ENCODE measurements at regions not wholly inside any gene's neighbourhood (a gene's known extent, or its start where the extent isn't known, plus 50 kb on each side); places are given as distances from the start of the nearest gene placed in this dataset.

DNA sequence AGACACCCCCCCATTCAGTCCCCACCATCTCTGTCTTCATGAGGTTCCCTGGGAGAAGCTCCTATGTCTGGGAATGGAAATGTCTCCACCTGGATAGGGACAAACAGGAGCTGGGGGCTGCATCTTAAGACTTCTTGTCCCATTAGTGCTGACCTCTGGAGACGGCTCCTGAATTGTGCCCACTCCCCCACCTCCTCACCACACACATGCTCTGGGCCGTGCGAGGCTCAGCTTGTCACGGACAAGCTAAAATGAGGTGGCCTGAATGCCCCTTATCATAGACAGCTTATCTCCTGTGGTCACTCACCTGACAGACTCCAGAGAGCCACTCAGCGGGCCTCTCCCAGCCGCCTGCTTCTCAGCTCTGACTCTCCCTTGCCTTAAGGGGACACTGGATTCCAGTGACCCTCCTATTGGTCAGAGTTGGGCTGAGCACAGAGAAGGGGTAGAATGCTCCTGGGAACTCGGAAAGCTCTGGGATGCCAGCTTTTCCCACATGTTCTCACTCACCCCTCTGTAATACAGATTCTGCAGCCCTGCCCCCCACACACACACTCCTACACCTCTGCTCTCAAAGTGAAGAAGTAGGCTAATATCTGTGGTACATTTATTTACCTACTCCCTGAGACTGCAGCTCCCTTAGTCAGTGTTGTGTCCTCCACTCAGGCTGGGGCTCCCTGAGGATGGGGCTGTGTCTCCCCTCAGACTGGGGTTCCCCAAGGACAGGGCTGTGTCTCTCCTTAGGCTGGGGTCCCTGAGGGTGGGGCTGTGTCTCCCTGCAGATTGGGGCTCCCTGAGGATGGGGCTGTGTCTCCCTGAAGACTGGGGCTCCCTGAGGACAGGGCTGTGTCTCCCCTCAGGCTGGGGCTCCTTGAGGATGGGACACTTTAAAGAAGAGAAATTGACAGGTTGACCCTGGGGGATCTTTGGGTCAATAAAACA lies 167.5 kb downstream of the VEGFA start:
- TF ChIP-seq, protein P1, sequence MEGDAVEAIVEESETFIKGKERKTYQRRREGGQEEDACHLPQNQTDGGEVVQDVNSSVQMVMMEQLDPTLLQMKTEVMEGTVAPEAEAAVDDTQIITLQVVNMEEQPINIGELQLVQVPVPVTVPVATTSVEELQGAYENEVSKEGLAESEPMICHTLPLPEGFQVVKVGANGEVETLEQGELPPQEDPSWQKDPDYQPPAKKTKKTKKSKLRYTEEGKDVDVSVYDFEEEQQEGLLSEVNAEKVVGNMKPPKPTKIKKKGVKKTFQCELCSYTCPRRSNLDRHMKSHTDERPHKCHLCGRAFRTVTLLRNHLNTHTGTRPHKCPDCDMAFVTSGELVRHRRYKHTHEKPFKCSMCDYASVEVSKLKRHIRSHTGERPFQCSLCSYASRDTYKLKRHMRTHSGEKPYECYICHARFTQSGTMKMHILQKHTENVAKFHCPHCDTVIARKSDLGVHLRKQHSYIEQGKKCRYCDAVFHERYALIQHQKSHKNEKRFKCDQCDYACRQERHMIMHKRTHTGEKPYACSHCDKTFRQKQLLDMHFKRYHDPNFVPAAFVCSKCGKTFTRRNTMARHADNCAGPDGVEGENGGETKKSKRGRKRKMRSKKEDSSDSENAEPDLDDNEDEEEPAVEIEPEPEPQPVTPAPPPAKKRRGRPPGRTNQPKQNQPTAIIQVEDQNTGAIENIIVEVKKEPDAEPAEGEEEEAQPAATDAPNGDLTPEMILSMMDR (conservative IDR thresholded peaks at IDR 0.05) = no peak
- TF ChIP-seq EZH2 (IDR thresholded peaks at IDR 0.05; ENCODE audit: low read depth) = no peak

All from PC-9 (cell line).